DND-41 (cell line): ENCODE measurements at regions not wholly inside any gene's neighbourhood (a gene's known extent, or its start where the extent isn't known, plus 50 kb on each side); places are given as distances from the start of the nearest gene placed in this dataset.
"Not testable (repeated sequence)": the region's sequence is repeated elsewhere in the genome, so short reads cannot be mapped to it uniquely, and the experiment has no call there.

ENCODE experiments used
- CTCF ChIP-seq: IDR thresholded peaks from 2 replicates; pipeline ENCODE4 v1.5.1; 2012; ENCODE audit warnings: borderline replicate concordance, low read length, moderate library complexity, mild to moderate bottlenecking; ENCODE audit not compliant: poor library complexity, severe bottlenecking; ENCODE audit errors: extremely low read depth
- EZH2 ChIP-seq: IDR thresholded peaks from 3 replicates; pipeline ENCODE4 v1.6.1; 2012; ENCODE audit warnings: borderline replicate concordance, low read depth, mild to moderate bottlenecking, moderate library complexity, low read length, inconsistent platforms; ENCODE audit not compliant: severe bottlenecking

DNA sequence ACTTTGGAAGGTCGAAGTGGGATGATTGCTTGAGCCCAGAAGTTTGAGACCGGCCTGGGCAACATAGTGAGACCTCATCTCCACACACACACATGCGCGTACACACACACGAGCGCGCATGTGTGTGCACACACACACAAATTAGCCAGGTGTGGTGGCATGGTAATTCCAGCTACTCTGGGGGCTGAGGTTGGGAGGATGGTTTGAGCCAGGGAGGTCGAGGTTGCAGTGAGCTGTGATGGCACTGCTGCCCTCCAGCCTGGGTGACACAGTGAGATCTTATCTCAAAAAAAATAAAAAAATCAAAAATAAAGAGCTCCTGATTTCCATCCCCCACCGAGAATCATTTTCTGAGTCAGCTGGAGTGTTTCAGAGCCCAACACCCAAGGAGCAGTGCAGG, 261.5 kb upstream of the PLGLB2 start:
- not testable (repeated sequence) for TF ChIP-seq CTCF, EZH2
